AG09309 (cell line): ENCODE measurements at regions not wholly inside any gene's neighbourhood (a gene's known extent, or its start where the extent isn't known, plus 50 kb on each side); places are given as distances from the start of the nearest gene placed in this dataset.

Experiments
- DNase-seq: peaks from one replicate; pipeline ENCODE4 v3.0.0-alpha.2; 2010; ENCODE audit warnings: low read depth
- H3K4me3 ChIP-seq: 2 replicates; pipeline ENCODE4 v1.5.1; 2011; ENCODE audit warnings: mild to moderate bottlenecking, low read depth, low read length, moderate library complexity; ENCODE audit not compliant: control insufficient read depth
- CTCF ChIP-seq: IDR thresholded peaks from 2 replicates; pipeline ENCODE4 v1.5.1; 2011; ENCODE audit warnings: mild to moderate bottlenecking, low read depth, low read length, inconsistent platforms; ENCODE audit not compliant: insufficient read depth, control insufficient read depth; ENCODE audit errors: missing control alignments

GRCh38 chr16:86692426-86692825 lies 114.1 kb downstream of the FOXL1 start:
- no peak overlapping the region for H3K4me3 ChIP-seq
- no peak for TF ChIP-seq CTCF
- no peak for DNase-seq

- H3K4me3 ChIP-seq = no peak overlapping the region
- DNase-seq = no peak
These were observed 114.7 kb downstream of the FOXL1 start for GRCh38 chr16:86693033-86693432.

GRCh38 chr16:86697715-86698114 lies 119.4 kb downstream of the FOXL1 start:
- TF ChIP-seq CTCF = no peak
- DNase-seq = no peak
- H3K4me3 ChIP-seq = no peak overlapping the region

More at GRCh38 chr16:86693033-86693432, 114.7 kb downstream of the FOXL1 start:
- no peak for TF ChIP-seq CTCF

GRCh38 chr16:86700046-86700945 lies 121.9 kb downstream of the FOXL1 start:
- no peak overlapping the region for H3K4me3 ChIP-seq
- no peak for DNase-seq
- TF ChIP-seq CTCF = no peak

GRCh38 chr16:86701286-86701975 lies 123.1 kb downstream of the FOXL1 start:
- TF ChIP-seq CTCF = no peak
- no peak overlapping the region for H3K4me3 ChIP-seq
- no peak for DNase-seq

GRCh38 chr16:86702824-86703588 lies 124.7 kb downstream of the FOXL1 start:
- TF ChIP-seq CTCF = no peak
- H3K4me3 ChIP-seq = no peak overlapping the region
- DNase-seq = no peak
